NCI-H1417 treated with DMSO at 0.1 percent for 48 hours (cell line): ENCODE measurements at regions not wholly inside any gene's neighbourhood (a gene's known extent, or its start where the extent isn't known, plus 50 kb on each side); places are given as distances from the start of the nearest gene placed in this dataset.

Experiments used
- DNase-seq: peaks from one replicate; lab custom pipeline; 2025; lab: John Stamatoyannopoulos, UW

DNA sequence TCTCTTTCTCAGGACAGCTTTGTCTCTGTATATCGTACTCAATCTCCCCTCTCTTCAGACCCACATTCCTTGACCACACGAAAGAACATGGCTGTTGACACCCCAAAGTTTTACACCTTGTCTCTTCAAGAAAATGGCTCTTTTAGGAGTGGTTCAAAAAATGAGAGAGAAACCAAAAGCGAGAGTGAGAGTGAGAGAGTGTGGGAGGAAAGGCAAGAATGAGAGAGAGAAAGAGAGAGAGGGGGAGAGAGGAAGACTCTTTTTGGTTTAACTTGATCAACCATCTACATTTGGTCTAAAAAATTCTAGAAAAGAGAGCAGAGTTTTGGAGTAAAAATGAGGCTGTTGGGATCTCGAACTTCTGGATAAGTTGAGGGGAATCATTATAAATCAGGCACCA, 581.8 kb upstream of the WWC1 start:
- no peak for DNase-seq

DNA sequence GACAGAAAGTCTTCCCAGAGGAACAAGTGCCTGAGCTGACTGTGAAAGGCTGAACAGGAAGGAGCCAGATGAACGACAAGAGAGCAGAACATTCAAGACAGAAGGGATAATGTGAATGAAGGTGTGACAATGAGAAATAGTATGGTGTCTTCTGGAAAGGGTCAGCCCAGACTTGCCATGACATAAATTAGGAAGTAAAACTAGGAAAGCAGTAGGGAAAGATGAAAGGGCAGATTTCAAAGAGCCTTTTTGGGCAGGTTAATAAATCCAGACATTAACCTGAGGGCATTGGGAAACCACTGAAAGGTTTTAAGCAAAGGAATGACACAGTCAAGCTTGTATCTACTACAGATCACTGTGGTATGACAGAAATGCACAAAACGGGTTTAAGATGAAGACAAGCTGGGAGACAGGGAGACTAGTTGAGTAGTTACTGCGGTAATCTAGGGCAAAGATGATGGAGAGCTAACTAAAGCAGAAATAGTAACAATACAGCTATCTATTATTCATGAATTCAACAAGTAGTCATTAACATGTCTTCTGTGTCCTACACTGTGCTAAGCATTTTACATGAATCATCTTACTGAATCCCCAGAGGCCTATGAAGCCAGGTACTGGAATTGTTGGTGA, 580.9 kb upstream of the WWC1 start:
- DNase-seq: no peak

DNA sequence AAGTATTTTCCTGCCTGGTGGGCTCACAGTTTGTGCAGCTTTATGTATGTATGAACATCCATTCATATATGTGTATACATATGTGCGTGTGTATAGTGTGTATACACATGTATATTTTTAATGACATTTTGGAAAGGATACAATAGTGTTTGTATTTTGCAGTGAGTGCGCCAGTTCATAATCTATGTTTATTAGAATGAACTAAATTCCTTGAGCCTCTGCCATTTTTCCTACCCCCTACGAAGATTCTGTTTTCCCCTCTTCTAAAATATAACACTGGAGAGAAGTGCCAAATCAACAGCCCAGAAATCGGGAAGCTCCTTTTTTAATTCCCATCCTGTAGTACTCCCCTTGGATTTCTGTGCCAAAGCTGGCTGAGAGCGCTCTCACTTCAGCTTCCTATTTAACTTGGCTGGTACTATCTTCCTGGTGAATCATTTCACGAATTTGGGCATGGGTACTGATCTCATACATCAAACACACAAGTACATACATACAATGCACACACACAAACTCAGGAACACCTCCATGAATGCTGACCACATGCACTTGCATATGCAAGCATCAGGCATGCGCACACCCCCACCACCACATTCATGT, 578.4 kb upstream of the WWC1 start:
- DNase-seq: no peak

DNA sequence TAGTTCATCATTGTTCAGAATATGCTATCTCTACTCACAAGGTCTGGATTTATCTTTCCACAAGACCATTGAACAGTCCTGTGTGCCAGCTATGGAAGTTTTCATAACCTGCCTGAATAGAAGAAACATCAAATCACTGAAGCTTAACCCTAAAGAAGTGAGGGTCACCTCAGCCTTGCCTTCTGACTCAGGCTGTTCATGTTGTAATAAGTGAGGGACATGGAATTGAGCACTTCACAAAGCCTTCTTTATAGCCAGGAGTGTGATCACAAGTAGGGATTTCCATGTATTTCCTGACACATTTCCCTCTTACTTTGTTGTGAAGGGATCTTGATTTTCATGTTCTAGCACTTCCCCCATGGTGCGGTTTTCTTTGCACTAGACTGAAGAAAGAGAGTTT, 577.5 kb upstream of the WWC1 start:
- no peak for DNase-seq

DNA sequence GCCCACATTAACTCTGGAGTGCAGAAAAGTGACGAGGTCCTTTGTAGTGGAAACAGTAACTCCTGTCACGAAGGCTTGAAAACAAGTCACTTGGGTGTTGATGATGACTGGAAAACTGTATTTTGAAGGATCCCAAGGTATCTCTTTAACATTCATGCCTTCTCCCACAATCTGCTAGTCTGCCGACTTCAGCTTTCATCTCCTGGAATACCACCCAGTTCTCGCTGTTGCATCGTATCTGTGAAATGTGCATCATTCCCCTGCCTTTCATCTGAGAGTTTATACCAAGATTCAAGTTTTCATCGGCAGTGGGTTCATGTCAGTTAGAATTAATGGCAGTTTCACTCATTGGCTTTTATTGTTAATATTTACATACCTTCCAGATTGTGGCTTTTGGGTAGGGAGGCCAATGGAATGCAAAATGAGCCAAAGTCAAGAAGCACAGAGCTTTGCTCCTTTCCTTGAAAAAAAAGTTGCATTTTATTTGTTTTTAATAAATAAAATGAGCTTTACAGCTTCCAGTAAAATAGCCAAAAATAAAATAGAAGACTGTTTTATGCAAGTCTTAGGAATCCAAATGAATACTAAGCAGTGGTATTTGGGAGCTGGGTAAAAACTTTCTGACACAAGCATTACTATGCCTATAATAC, 575.2 kb upstream of the WWC1 start:
- no peak for DNase-seq

DNA sequence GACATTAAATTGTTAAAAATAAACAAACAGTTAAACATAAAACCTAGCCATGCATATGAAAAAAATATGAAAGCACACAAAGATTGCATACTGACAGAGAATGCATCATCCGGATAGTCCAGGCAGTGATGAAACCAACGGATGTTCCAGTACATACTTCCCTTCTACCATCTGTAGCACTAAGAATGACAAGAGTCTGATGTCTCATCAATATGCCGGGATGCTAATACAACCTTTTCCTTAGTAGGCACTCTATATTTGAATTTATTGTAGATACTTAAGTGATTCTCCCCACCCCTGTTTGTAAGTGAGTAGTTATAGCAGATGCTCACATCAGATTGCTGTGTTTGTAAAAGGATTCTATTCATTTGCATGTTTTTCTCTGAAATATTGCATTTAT, 571.2 kb upstream of the WWC1 start:
- no peak for DNase-seq

DNA sequence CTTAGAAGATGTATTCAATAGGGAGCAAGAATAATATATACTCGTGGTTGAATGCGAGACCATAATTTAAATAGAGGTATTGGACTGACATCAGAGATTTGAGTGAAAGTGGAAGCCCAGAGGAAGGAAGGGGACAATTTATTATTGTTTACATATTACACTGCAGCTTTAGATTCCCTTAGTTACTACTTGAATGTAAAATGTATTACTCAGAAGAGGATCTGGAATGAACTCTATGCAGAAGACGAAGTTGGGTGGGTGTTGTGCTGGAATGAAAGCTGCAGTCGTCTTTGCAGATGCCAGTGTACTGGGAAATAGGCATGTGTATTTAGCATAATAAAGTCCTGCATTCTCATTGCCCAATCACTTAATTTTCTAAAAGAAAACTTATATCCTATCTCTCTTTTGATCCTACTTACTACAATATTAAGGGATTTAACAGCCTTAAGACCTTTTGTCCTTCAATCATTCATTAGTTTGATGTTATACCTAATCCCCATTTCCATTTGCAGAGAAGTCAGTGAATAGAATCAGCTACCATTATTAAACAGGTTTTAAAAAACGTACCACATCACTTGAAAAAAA, 570.7 kb upstream of the WWC1 start:
- no peak for DNase-seq

DNA sequence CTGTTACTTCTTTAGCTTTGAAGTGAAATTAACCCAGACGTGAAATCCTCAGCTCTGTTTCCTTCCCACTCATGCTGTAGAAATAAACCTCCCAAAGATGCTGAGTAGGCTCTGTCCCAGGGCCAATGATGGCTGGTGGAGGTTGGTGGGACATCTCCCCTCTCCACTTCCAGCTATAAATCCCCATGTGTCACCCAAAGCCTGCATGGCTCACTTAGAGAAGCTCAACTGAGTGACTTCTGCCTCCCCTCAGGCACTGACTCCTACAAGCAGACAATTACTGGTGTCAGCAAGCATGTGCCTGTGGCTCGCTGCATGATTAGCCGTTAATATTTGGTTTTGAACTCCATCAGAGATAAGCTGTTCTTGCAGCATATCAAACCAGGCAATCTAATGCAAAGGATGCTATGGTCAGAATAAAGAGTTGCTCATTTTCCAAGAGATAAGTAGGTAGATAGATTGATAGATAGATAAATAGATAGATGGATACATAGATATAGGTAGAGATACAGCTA, 569.5 kb upstream of the WWC1 start:
- DNase-seq: no peak

DNA sequence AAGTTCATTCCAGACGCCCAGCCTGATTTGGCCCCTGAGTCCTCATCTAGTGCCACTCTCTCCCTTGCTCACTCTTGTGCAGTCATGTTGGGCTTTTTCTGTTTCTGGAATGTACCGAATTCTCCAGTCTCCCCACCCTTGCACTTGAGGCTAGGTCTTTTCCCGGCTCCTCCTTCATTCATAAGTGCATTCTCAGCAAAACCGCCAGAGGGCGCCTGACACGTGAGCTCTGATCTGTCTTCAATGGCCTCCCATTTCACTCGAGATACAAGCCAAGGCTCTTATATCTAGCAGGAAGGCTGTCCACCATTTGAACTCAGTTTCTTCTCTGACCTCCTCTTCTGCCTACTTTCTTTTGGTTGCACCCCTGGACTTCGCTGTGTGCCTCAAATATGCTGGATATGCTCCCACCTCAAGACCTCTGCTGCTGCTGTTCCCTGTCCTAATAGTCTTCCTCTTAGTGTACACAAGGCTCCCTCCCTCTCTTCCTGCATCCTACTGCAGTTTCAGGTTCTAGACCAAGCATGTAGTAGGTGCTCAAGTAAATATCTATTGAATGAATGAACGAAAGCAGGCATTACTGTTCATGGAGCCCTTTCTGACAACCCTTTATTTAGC, 568.1 kb upstream of the WWC1 start:
- DNase-seq: no peak

DNA sequence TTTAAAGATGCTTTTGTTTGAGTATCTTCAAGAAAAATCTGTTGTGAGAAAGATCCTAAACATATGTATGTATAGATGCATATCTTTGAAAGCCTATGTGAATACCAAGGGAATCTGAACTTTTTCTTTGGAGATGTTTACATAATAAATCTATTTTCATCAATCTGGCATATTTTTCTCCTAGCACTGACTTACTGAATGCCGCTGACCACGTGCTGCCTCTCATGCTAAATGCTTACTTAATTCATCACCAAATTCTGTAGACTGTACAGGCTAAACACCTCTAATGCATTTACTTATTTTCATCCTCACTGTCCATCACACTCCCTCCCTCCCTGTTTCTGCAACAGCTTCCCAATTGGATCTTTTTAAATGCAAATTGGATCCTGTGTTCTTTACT, 566.2 kb upstream of the WWC1 start:
- DNase-seq: no peak

DNA sequence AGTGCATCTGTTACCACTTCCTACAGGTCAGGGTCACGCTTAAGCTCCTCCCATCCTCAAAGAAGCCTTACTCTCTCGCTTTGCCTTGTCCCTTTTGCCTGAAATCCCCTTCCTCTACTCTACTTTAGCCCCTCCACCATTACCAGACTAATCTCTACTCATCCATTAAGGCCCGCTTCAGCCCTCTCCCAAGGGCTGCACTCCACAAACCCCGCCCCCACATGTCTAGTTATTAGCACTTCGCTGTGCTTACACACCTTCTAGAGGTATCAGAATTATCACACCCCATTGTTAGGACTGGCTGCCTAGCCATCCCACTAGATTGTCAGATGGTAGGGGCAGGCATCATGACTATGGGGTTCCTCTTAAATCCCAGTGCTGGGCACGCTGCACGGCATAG, 565.7 kb upstream of the WWC1 start:
- no peak for DNase-seq

DNA sequence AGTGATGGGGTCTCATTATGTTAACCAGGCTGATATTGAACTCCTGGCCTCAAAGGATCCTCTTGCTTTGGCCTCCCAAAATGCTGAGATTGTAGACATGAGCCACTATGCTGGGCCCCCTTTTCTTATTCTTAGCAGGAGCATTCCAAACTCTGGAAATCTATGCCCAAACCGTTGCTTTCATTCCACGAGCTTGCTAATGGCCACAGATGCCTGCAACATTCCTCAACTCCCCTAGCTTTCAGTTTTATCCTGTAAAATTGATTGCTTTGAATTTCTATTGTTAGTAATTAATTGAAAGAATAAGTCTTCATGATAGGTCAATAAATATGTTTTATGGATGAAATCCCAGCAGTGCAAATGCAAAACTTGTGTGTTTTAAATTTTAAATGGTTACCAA, 564.8 kb upstream of the WWC1 start:
- no peak for DNase-seq

DNA sequence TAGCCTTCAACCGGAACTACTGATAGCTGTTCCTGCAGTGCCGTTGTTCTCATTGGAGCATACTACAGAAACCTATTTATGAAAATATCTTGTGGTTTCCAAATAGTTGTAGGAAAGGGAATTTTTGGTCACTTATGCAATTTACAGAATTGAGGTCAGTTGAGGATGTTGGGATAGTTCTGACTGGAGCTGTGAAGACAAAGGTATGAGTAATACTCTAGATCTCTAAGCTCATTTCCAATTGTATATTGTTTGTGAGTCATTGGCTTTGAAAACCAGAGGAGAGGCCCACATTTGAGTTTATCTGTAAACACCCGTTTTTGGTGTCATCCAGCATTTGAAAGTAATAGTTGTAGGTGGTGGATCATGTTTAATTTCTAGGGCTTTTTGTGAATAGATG, 561.3 kb upstream of the WWC1 start:
- DNase-seq: no peak

DNA sequence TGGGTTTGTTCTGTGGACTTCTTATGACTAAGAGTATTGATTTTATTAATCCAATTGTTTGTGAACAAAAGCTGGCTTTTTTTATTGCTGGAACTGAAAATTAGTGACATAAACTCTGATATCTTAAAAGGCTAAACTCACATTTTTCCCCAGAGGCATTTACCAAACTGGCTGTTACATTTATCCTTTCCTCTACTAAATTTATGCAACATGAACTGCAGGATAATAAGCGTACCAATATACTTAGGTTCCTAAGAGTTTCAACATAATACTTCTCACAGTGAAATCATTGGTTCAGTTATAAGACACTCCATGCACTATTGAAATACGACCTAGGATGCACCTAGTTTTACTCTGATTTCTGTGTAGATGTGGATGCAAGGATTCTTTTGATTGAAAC, 560.8 kb upstream of the WWC1 start:
- DNase-seq: no peak

DNA sequence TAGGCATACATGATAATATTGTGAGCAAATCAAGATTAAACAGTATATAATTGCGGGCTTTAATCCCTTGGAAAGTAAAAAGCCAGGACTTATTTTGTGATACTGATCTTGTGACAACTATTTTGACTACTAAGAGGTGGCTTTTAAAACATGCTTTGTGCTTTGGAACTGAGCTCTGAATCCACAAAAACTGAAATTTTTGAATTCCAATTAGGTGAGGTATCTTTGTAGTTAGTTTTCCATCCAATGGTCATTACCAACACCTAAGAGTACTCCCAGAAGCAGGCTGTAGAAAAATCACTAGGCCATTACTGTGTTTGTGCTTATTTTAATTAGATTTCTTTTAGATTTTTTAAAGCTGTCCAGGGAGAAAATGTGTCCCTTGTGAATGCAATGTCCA, 559.5 kb upstream of the WWC1 start:
- DNase-seq: no peak

DNA sequence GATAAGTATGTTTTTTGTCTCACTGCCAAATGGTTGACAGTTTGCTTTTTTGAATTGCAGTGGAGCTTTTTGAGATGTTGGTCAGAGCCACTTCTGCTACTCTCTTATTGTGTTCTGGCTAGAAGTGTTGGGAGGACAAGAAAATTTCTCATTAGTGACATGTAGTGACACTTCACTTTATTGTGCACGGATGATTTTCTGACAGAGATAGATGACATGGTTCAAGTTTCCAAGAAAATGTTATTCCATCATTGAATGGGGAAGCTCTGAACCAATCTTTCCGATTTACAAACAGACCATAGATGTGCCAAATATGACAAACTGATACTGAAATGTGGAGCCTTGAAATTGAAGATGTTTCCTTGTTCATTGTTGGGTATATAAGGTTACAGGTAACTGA, 558.9 kb upstream of the WWC1 start:
- DNase-seq: no peak

DNA sequence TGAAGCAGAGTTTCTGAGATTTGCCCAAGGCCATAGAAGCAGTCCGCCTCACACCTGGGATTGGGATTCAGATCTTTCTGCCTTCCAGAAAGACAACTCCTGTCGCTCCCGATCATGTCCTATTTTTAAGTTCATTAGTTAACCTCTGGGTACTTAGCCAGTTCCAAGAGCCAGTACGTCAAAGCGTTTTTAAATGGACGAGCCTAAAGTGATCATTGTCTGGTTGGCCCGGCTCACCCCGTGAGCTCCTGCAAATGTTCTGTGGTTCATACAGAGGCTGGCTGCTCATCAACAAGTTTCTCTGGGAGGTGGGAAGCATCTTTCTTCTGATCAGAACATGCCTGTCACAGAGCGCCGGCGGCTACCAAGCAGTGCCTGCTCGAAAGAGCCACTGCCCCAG, 554.5 kb upstream of the WWC1 start:
- DNase-seq: no peak

DNA sequence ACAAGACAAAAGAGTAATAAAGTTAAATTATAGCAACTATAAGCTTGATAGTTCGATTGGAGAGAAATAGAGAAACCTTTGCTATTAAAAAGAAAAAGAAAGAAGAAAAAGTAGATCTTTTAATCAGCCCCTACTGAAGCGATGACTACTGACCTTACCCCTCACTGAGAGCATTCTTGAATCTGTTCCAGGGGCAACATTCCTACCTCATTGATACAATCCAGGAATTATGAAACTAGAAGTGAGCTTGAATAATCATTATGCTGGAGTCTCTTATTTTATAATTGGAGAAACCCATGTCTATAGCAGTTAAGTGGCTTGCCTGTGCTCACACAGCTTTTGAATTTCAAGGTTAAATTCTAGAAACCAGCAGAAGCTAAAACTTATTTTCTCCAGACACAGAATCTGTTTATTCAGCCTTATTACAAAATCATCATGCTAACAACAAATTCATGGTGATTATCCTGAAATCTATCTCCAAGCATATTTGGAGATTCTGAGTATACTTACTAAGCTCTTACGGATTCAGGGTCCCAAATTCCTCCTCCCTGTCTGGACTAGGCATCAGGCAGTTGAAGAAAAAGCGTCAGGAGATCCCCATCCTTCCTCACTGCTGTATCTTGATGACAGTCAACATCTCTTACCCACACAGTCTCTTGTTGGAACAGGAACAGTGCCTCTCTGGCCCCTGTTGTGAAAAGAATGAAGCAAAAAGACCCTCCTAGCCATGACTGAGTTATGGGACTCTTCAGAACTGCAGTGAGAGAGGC, 547.6 kb upstream of the WWC1 start:
- no peak for DNase-seq

DNA sequence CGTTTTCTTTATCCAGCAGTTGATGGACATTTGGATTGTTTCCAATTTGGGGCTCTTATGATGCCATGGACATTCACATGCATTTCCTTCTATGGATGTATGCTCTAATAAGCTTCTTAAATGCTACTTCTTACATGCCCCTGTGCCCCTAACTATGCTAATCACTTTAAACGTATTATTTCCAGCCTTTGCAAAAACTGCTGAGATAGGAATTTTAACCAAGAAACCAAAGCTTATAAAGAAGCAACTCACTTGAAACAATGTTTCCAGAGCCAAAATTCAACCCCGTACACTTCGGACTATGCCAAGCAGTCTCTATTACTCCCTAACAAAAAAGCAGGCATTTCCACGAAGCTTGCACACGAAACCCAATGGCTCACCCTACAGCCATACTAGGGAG, 545.6 kb upstream of the WWC1 start:
- no peak for DNase-seq

DNA sequence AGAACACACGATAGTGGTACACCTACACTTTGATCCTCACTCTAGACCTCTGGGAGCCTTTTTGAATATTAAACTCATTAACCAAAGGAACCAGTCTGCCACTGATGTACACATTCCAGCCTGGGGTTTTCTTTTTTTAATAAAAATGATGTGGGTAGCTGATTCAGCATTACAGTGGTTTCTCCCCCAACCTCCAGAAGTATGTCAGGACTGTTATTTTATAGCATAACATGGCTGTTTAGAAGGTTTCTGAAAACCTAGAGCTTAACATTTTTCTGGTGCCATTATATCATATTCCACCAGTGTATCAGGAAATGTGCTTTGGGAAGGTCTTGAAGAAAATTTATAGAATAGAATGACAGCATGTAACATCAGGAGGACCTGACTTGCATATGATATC, 540.9 kb upstream of the WWC1 start:
- DNase-seq: no peak

DNA sequence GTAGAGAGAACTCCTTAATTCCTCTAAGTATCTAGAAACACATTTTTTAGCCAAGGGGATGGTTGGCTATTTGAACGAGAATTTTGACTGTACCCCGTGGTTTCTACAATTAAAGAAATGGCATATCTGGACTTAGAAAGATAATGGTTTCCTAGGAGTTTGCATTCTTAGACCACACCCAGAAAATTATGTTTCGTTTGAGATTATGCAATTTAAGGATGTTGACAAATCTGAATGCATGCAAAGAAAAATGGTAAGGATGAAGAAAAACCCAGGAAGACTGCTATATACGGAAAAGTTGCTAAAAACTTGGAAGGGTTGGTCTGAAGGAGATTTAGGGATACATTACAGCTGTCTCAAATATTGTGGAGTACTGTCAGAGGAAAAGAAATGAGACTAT, 538.5 kb upstream of the WWC1 start:
- no peak for DNase-seq
